Activated CD4-positive, alpha-beta memory T cell treated with anti-CD3 and anti-CD28 coated beads, Interleukin-2, amount 10 ng/mL, durations not matched to agents 7 days and 5 days (primary cell): ENCODE measurements at regions not wholly inside any gene's neighbourhood (a gene's known extent, or its start where the extent isn't known, plus 50 kb on each side); places are given as distances from the start of the nearest gene placed in this dataset.

ENCODE experiments used
- CTCF ChIA-PET: fragments of 350-600 bp; sonication (Branson Sonifier 250); formaldehyde crosslinking; loops from one replicate; lab custom pipeline; 2021; ENCODE audit warnings: antibody characterized with exemption, inconsistent platforms; lab: Charles Lee
- POLR2A ChIA-PET: fragments of 350-600 bp; sonication (Branson Sonifier 250); formaldehyde crosslinking; loops from one replicate; lab custom pipeline; 2021; ENCODE audit warnings: antibody characterized with exemption; lab: Charles Lee
- DNase-seq: peaks from one replicate; pipeline ENCODE4 v3.0.0-alpha.2; 2020
- H3K27ac Mint-ChIP-seq: one replicate; pipeline ENCODE4 v1.8.0; 2021; ENCODE audit warnings: mild to moderate bottlenecking, mixed read lengths
- H3K27me3 Mint-ChIP-seq: one replicate; pipeline ENCODE4 v1.8.0; 2021; ENCODE audit warnings: mixed read lengths
- H3K36me3 Mint-ChIP-seq: one replicate; pipeline ENCODE4 v1.8.0; 2021; ENCODE audit warnings: low read depth, mixed read lengths
- H3K4me1 Mint-ChIP-seq: one replicate; pipeline ENCODE4 v1.8.0; 2021; ENCODE audit warnings: mixed read lengths
- H3K4me3 Mint-ChIP-seq: one replicate; pipeline ENCODE4 v1.8.0; 2021; ENCODE audit warnings: mild to moderate bottlenecking, mixed read lengths
- H3K9me3 Mint-ChIP-seq: one replicate; pipeline ENCODE4 v1.8.0; 2021; ENCODE audit warnings: mixed read lengths

GRCh38 chr14:34015383-34015782 is 64.5 kb upstream of the EGLN3 start:
- DNase-seq, result no peak
- Mint-ChIP-seq H3K4me1 (peaks cover 29% of the 10 kb centered on the region), H3K36me3 (peaks cover 5% of the 10 kb centered on the region), H3K9me3 (no peaks in the 10 kb centered on the region), H3K27ac (no peak overlapping the region), H3K4me3 (no peak overlapping the region), H3K27me3 (peaks cover 13% of the 10 kb centered on the region)
- ChIA-PET CTCF (no interaction called here), POLR2A (no interaction called here)

- POLR2A ChIA-PET, result interaction anchor here (0.8 kb wide), 1 partner anchor 8 kb away, joined by 3 read pairs; no protein-coding TSS in a partner anchor
- no peak for DNase-seq
- H3K4me3 Mint-ChIP-seq, result no peak overlapping the region
- no peak overlapping the region for H3K27ac Mint-ChIP-seq
- peaks cover 29% of the 10 kb centered on the region for H3K4me1 Mint-ChIP-seq
- peaks cover 17% of the 10 kb centered on the region for H3K27me3 Mint-ChIP-seq
- CTCF ChIA-PET, result no interaction called here
- H3K9me3 Mint-ChIP-seq, result no peaks in the 10 kb centered on the region
- peaks cover 7% of the 10 kb centered on the region for H3K36me3 Mint-ChIP-seq
Observed at GRCh38 chr14:34014936-34015335, 64.1 kb upstream of the EGLN3 start.

- no peak for DNase-seq
- Mint-ChIP-seq H3K36me3 (peaks cover 7% of the 10 kb centered on the region), H3K27me3 (peaks cover 13% of the 10 kb centered on the region), H3K27ac (no peak overlapping the region), H3K9me3 (no peaks in the 10 kb centered on the region), H3K4me1 (peaks cover 23% of the 10 kb centered on the region), H3K4me3 (no peak overlapping the region)
- CTCF ChIA-PET, result interaction anchor here (1.3 kb wide), 1 partner anchor 46 kb away, joined by 3 read pairs; no protein-coding TSS in a partner anchor
- POLR2A ChIA-PET, result interaction anchor here (1.4 kb wide), 1 partner anchor 30 kb away, joined by 6 read pairs; no protein-coding TSS in a partner anchor
Observed at GRCh38 chr14:34013721-34014060, 62.8 kb upstream of the EGLN3 start.

- Mint-ChIP-seq H3K4me1 (peaks cover 19% of the 10 kb centered on the region), H3K9me3 (no peaks in the 10 kb centered on the region), H3K36me3 (peaks cover 7% of the 10 kb centered on the region), H3K27ac (no peak overlapping the region), H3K27me3 (peaks cover 14% of the 10 kb centered on the region), H3K4me3 (no peak overlapping the region)
- DNase-seq, result no peak
- CTCF ChIA-PET, result interaction anchor here (1.3 kb wide), 1 partner anchor 47 kb away, joined by 3 read pairs; no protein-coding TSS in a partner anchor
- POLR2A ChIA-PET, result interaction anchor here (1.4 kb wide), 2 partner anchors 10 to 31 kb away, joined by 4 to 6 read pairs; no protein-coding TSS in a partner anchor
Observed at GRCh38 chr14:34012978-34013720, 62.3 kb upstream of the EGLN3 start.

GRCh38 chr14:34012369-34012768 is 61.5 kb upstream of the EGLN3 start:
- Mint-ChIP-seq H3K36me3 (peaks cover 7% of the 10 kb centered on the region), H3K9me3 (no peaks in the 10 kb centered on the region), H3K27me3 (peaks cover 18% of the 10 kb centered on the region), H3K27ac (no peak overlapping the region), H3K4me3 (no peak overlapping the region), H3K4me1 (peaks cover 16% of the 10 kb centered on the region)
- ChIA-PET POLR2A (interaction anchor here (1.4 kb wide), 1 partner anchor 10 kb away, joined by 4 read pairs; no protein-coding TSS in a partner anchor), CTCF (interaction anchor here (1.3 kb wide), 1 partner anchor 48 kb away, joined by 3 read pairs; no protein-coding TSS in a partner anchor)
- no peak for DNase-seq

GRCh38 chr14:34009956-34010355 is 59.1 kb upstream of the EGLN3 start:
- Mint-ChIP-seq H3K36me3 (peaks cover 7% of the 10 kb centered on the region), H3K27me3 (peaks cover 18% of the 10 kb centered on the region), H3K4me3 (no peak overlapping the region), H3K27ac (no peak overlapping the region), H3K4me1 (peaks cover 14% of the 10 kb centered on the region), H3K9me3 (no peaks in the 10 kb centered on the region)
- POLR2A ChIA-PET, result no interaction called here
- CTCF ChIA-PET, result no interaction called here
- no peak for DNase-seq

GRCh38 chr14:34007902-34008301 is 57.0 kb upstream of the EGLN3 start:
- Mint-ChIP-seq H3K27me3 (peaks cover 16% of the 10 kb centered on the region), H3K27ac (no peak overlapping the region)

GRCh38 chr14:34005901-34006300 is 55.0 kb upstream of the EGLN3 start:
- Mint-ChIP-seq H3K27me3 (peaks cover 14% of the 10 kb centered on the region), H3K4me3 (no peak overlapping the region), H3K36me3 (peaks cover 2% of the 10 kb centered on the region), H3K4me1 (no peaks in the 10 kb centered on the region), H3K9me3 (no peaks in the 10 kb centered on the region), H3K27ac (no peak overlapping the region)
- ChIA-PET POLR2A (no interaction called here), CTCF (no interaction called here)
- DNase-seq, result no peak

More at GRCh38 chr14:34007902-34008301, 57.0 kb upstream of the EGLN3 start:
- no peaks in the 10 kb centered on the region for H3K9me3 Mint-ChIP-seq
- CTCF ChIA-PET, result no interaction called here
- H3K4me1 Mint-ChIP-seq, result peaks cover 4% of the 10 kb centered on the region
- peaks cover 7% of the 10 kb centered on the region for H3K36me3 Mint-ChIP-seq
- no peak for DNase-seq
- POLR2A ChIA-PET, result no interaction called here
- no peak overlapping the region for H3K4me3 Mint-ChIP-seq

GRCh38 chr14:34004881-34005280 is 54.0 kb upstream of the EGLN3 start:
- Mint-ChIP-seq H3K9me3 (no peaks in the 10 kb centered on the region), H3K4me1 (no peaks in the 10 kb centered on the region), H3K27ac (no peak overlapping the region), H3K36me3 (no peaks in the 10 kb centered on the region), H3K27me3 (peaks cover 11% of the 10 kb centered on the region), H3K4me3 (no peak overlapping the region)
- DNase-seq, result no peak
- CTCF ChIA-PET, result interaction anchor here (1.1 kb wide), 1 partner anchor 13 kb away, joined by 3 read pairs; no protein-coding TSS in a partner anchor
- POLR2A ChIA-PET, result no interaction called here

GRCh38 chr14:34003691-34004090 is 52.8 kb upstream of the EGLN3 start:
- ChIA-PET POLR2A (interaction anchor here (1.3 kb wide), 1 partner anchor 9 kb away, joined by 4 read pairs; no protein-coding TSS in a partner anchor), CTCF (interaction anchor here (1.1 kb wide), 1 partner anchor 11 kb away, joined by 3 read pairs; no protein-coding TSS in a partner anchor)
- DNase-seq, result no peak
- no peaks in the 10 kb centered on the region for H3K4me1 Mint-ChIP-seq
- H3K27me3 Mint-ChIP-seq, result peaks cover 9% of the 10 kb centered on the region
- H3K27ac Mint-ChIP-seq, result no peak overlapping the region
- H3K36me3 Mint-ChIP-seq, result no peaks in the 10 kb centered on the region
- no peak overlapping the region for H3K4me3 Mint-ChIP-seq
- no peaks in the 10 kb centered on the region for H3K9me3 Mint-ChIP-seq

GRCh38 chr14:34003082-34003668 is 52.3 kb upstream of the EGLN3 start:
- Mint-ChIP-seq H3K9me3 (no peaks in the 10 kb centered on the region), H3K4me3 (no peak overlapping the region), H3K27me3 (peaks cover 10% of the 10 kb centered on the region), H3K36me3 (no peaks in the 10 kb centered on the region), H3K27ac (no peak overlapping the region), H3K4me1 (no peaks in the 10 kb centered on the region)
- DNase-seq, result no peak
- POLR2A ChIA-PET, result interaction anchor here (1.3 kb wide), 1 partner anchor 9 kb away, joined by 4 read pairs; no protein-coding TSS in a partner anchor
- CTCF ChIA-PET, result interaction anchor here (1.0 kb wide), 1 partner anchor 57 kb away, joined by 3 read pairs; no protein-coding TSS in a partner anchor
